Endothelial cell (in vitro differentiated cells): ENCODE measurements at regions not wholly inside any gene's neighbourhood (a gene's known extent, or its start where the extent isn't known, plus 50 kb on each side); places are given as distances from the start of the nearest gene placed in this dataset.

Experiments used
- DNase-seq: peaks from one replicate; pipeline ENCODE4 v3.0.0; 2021; ENCODE audit warnings: low spot score
- H3K27ac Mint-ChIP-seq: one replicate; pipeline ENCODE4 v1.8.0; 2021; ENCODE audit warnings: mixed read lengths, inconsistent platforms; ENCODE audit not compliant: unreplicated experiment
- H3K27me3 Mint-ChIP-seq: one replicate; pipeline ENCODE4 v1.8.0; 2021; ENCODE audit warnings: mild to moderate bottlenecking, moderate library complexity, mixed read lengths, inconsistent platforms; ENCODE audit not compliant: unreplicated experiment
- H3K36me3 Mint-ChIP-seq: one replicate; pipeline ENCODE4 v1.8.0; 2021; ENCODE audit warnings: mild to moderate bottlenecking, low read depth, mixed read lengths, inconsistent platforms; ENCODE audit not compliant: unreplicated experiment
- H3K4me1 Mint-ChIP-seq: one replicate; pipeline ENCODE4 v1.8.0; 2021; ENCODE audit warnings: mild to moderate bottlenecking, mixed read lengths, inconsistent platforms; ENCODE audit not compliant: unreplicated experiment
- H3K4me3 Mint-ChIP-seq: one replicate; pipeline ENCODE4 v1.8.0; 2021; ENCODE audit warnings: mild to moderate bottlenecking, mixed read lengths, inconsistent platforms; ENCODE audit not compliant: unreplicated experiment
- H3K9me3 Mint-ChIP-seq: one replicate; pipeline ENCODE4 v1.8.0; 2021; ENCODE audit warnings: mixed read lengths, inconsistent platforms; ENCODE audit not compliant: unreplicated experiment
- CTCF ChIP-seq: fragments of 200-600 bp; sonication (generic); IDR thresholded peaks from one replicate; pipeline ENCODE4 v1.5.0; 2021; ENCODE audit warnings: antibody characterized with exemption; ENCODE audit not compliant: unreplicated experiment

- Mint-ChIP-seq H3K36me3 (peaks cover 21% of the 10 kb centered on the region), H3K4me3 (no peak overlapping the region), H3K4me1 (no peaks in the 10 kb centered on the region), H3K27me3 (peaks cover 7% of the 10 kb centered on the region), H3K9me3 (peaks cover 35% of the 10 kb centered on the region), H3K27ac (no peak overlapping the region)
- DNase-seq: no peak
- TF ChIP-seq CTCF: no peak
These were observed 438.7 kb upstream of the SALL3 start for GRCh38 chr18:78540636-78541529.

GRCh38 chr18:78542204-78542603 lies 437.4 kb upstream of the SALL3 start:
- Mint-ChIP-seq H3K4me1 (no peaks in the 10 kb centered on the region), H3K36me3 (peaks cover 28% of the 10 kb centered on the region), H3K9me3 (peaks cover 42% of the 10 kb centered on the region), H3K27ac (no peak overlapping the region), H3K27me3 (peaks cover 8% of the 10 kb centered on the region), H3K4me3 (no peak overlapping the region)
- DNase-seq: no peak
- TF ChIP-seq CTCF: no peak

GRCh38 chr18:78543201-78543725 lies 436.4 kb upstream of the SALL3 start:
- no peaks in the 10 kb centered on the region for H3K4me1 Mint-ChIP-seq
- H3K27me3 Mint-ChIP-seq: peaks cover 8% of the 10 kb centered on the region
- no peak overlapping the region for H3K27ac Mint-ChIP-seq
- no peak for TF ChIP-seq CTCF
- peaks cover 25% of the 10 kb centered on the region for H3K36me3 Mint-ChIP-seq
- peaks cover 45% of the 10 kb centered on the region for H3K9me3 Mint-ChIP-seq
- no peak for DNase-seq
- no peak overlapping the region for H3K4me3 Mint-ChIP-seq

GRCh38 chr18:78546281-78546680 lies 433.3 kb upstream of the SALL3 start:
- no peak overlapping the region for H3K4me3 Mint-ChIP-seq
- peaks cover 58% of the 10 kb centered on the region for H3K9me3 Mint-ChIP-seq
- H3K36me3 Mint-ChIP-seq: peaks cover 37% of the 10 kb centered on the region

More at GRCh38 chr18:78546281-78546680, 433.3 kb upstream of the SALL3 start:
- peaks cover 12% of the 10 kb centered on the region for H3K27me3 Mint-ChIP-seq
- H3K4me1 Mint-ChIP-seq: no peaks in the 10 kb centered on the region
- no peak for TF ChIP-seq CTCF
- DNase-seq: no peak
- H3K27ac Mint-ChIP-seq: peak overlapping the region; percentile 67
